ENCODE measurements at regions not wholly inside any gene's neighbourhood (a gene's known extent, or its start where the extent isn't known, plus 50 kb on each side); places are given as distances from the start of the nearest gene placed in this dataset.

- Histone ChIP-seq H4K20me1 (ENCODE audit: insufficient read depth, low read length) (no peaks in the 10 kb centered on the region), H3K9ac (ENCODE audit: low read length) (no peak overlapping the region), H3K36me3 (ENCODE audit: insufficient read depth, low read length) (no peaks in the 10 kb centered on the region), H3K9me3 (ENCODE audit: insufficient read depth, low read depth, low read length) (no peaks in the 10 kb centered on the region), H3K4me3 (ENCODE audit: insufficient read depth, low read depth, low read length) (no peak overlapping the region), H3K27ac (ENCODE audit: low read depth, low read length) (no peak overlapping the region), H3K4me2 (ENCODE audit: low read length) (no peak overlapping the region), H3K79me2 (ENCODE audit: insufficient read depth, low read length) (no peaks in the 10 kb centered on the region), H2AFZ (ENCODE audit: low read depth, low read length) (no peak overlapping the region), H3K4me1 (ENCODE audit: insufficient read depth, low read length) (no peaks in the 10 kb centered on the region), H3K27me3 (ENCODE audit: insufficient read depth, low read length) (no peaks in the 10 kb centered on the region)
- no peak overlapping the region for H3K4me3 Mint-ChIP-seq (ENCODE audit: unreplicated experiment)
- FAIRE-seq (no peak), DNase-seq (ENCODE audit: low read depth) (no peak)
- no peaks in the 10 kb centered on the region for H3K9me3 Mint-ChIP-seq (ENCODE audit: unreplicated experiment)
- H3K4me1 Mint-ChIP-seq (ENCODE audit: low read depth, unreplicated experiment), result no peaks in the 10 kb centered on the region
- TF ChIP-seq CTCF (IDR thresholded peaks at IDR 0.05; ENCODE audit: insufficient read depth, low read depth, low read length) (no peak), EZH2 (IDR thresholded peaks at IDR 0.05; ENCODE audit: insufficient read depth, low read length) (no peak)
- H3K36me3 Mint-ChIP-seq (ENCODE audit: low read depth, unreplicated experiment), result no peaks in the 10 kb centered on the region
- no peak overlapping the region for H3K27ac Mint-ChIP-seq (ENCODE audit: unreplicated experiment)
- H3K27me3 Mint-ChIP-seq (ENCODE audit: low read depth, unreplicated experiment), result no peaks in the 10 kb centered on the region
Observed at GRCh38 chr3:144063306-144063705, 91.7 kb downstream of the DIPK2A start.

- no peak overlapping the region for H3K27ac Mint-ChIP-seq (ENCODE audit: unreplicated experiment)
- H3K27me3 Mint-ChIP-seq (ENCODE audit: low read depth, unreplicated experiment), result no peaks in the 10 kb centered on the region
- no peak for FAIRE-seq
Observed at GRCh38 chr3:144067059-144067458, 95.4 kb downstream of the DIPK2A start.

More at GRCh38 chr3:144067059-144067458, 95.4 kb downstream of the DIPK2A start:
- peaks cover 3% of the 10 kb centered on the region for H3K36me3 Mint-ChIP-seq (ENCODE audit: low read depth, unreplicated experiment)
- no peak for DNase-seq (ENCODE audit: low read depth)
- Histone ChIP-seq H3K4me2 (ENCODE audit: low read length) (no peak overlapping the region), H4K20me1 (ENCODE audit: insufficient read depth, low read length) (no peaks in the 10 kb centered on the region), H3K27ac (ENCODE audit: low read depth, low read length) (no peak overlapping the region), H3K4me1 (ENCODE audit: insufficient read depth, low read length) (no peaks in the 10 kb centered on the region), H3K9ac (ENCODE audit: low read length) (no peak overlapping the region), H3K36me3 (ENCODE audit: insufficient read depth, low read length) (no peaks in the 10 kb centered on the region), H2AFZ (ENCODE audit: low read depth, low read length) (no peak overlapping the region), H3K79me2 (ENCODE audit: insufficient read depth, low read length) (no peaks in the 10 kb centered on the region), H3K27me3 (ENCODE audit: insufficient read depth, low read length) (no peaks in the 10 kb centered on the region), H3K4me3 (ENCODE audit: insufficient read depth, low read depth, low read length) (no peak overlapping the region), H3K9me3 (ENCODE audit: insufficient read depth, low read depth, low read length) (peaks cover 5% of the 10 kb centered on the region)
- H3K4me3 Mint-ChIP-seq (ENCODE audit: unreplicated experiment), result no peak overlapping the region
- TF ChIP-seq CTCF (IDR thresholded peaks at IDR 0.05; ENCODE audit: insufficient read depth, low read depth, low read length) (no peak), EZH2 (IDR thresholded peaks at IDR 0.05; ENCODE audit: insufficient read depth, low read length) (no peak)
- no peaks in the 10 kb centered on the region for H3K4me1 Mint-ChIP-seq (ENCODE audit: low read depth, unreplicated experiment)
- H3K9me3 Mint-ChIP-seq (ENCODE audit: unreplicated experiment), result peaks cover 12% of the 10 kb centered on the region

Measured in astrocyte (in vitro differentiated cells and primary cell).